ENCODE measurements at regions not wholly inside any gene's neighbourhood (a gene's known extent, or its start where the extent isn't known, plus 50 kb on each side); places are given as distances from the start of the nearest gene placed in this dataset.

GRCh38 chr2:7896940-7897487, 784.8 kb upstream of the ID2 start:
- intact Hi-C loops (cut with DNase I): no loop called here
- DNase-seq (ENCODE audit: low spot score): no peak

GRCh38 chr2:7899241-7899640, 782.6 kb upstream of the ID2 start:
- DNase-seq (ENCODE audit: low spot score): no peak
- intact Hi-C loops (cut with DNase I): no loop called here

GRCh38 chr2:7899923-7900322, 781.9 kb upstream of the ID2 start:
- no peak for DNase-seq (ENCODE audit: low spot score)
- intact Hi-C loops (cut with DNase I): no loop called here

- no peak for DNase-seq (ENCODE audit: low spot score)
- intact Hi-C loops (cut with DNase I): no loop called here
These were observed 781.3 kb upstream of the ID2 start for GRCh38 chr2:7900593-7900992.

GRCh38 chr2:7902251-7902765, 779.5 kb upstream of the ID2 start:
- no peak for DNase-seq (ENCODE audit: low spot score)
- intact Hi-C loops (cut with DNase I): no loop called here

GRCh38 chr2:7904319-7904718, 777.5 kb upstream of the ID2 start:
- DNase-seq (ENCODE audit: low spot score): no peak
- intact Hi-C loops (cut with DNase I): no loop called here

GRCh38 chr2:7905756-7906155, 776.1 kb upstream of the ID2 start:
- DNase-seq (ENCODE audit: low spot score): no peak
- intact Hi-C loops (cut with DNase I): no loop called here

- no peak for DNase-seq (ENCODE audit: low spot score)
- intact Hi-C loops (cut with DNase I): no loop called here
These were observed 775.4 kb upstream of the ID2 start for GRCh38 chr2:7906431-7906830.

- DNase-seq (ENCODE audit: low spot score): no peak
- intact Hi-C loops (cut with DNase I): no loop called here
These were observed 774.8 kb upstream of the ID2 start for GRCh38 chr2:7907041-7907440.

GRCh38 chr2:7910752-7911151, 771.1 kb upstream of the ID2 start:
- no peak for DNase-seq (ENCODE audit: low spot score)
- intact Hi-C loops (cut with DNase I): no loop called here

GRCh38 chr2:7911196-7911595, 770.7 kb upstream of the ID2 start:
- intact Hi-C loops (cut with DNase I): no loop called here

GRCh38 chr2:7913974-7914373, 767.9 kb upstream of the ID2 start:
- intact Hi-C loops (cut with DNase I): no loop called here
- no peak for DNase-seq (ENCODE audit: low spot score)

More at GRCh38 chr2:7911196-7911595, 770.7 kb upstream of the ID2 start:
- no peak for DNase-seq (ENCODE audit: low spot score)

- intact Hi-C loops (cut with DNase I): no loop called here
- DNase-seq (ENCODE audit: low spot score): no peak
These were observed 766.4 kb upstream of the ID2 start for GRCh38 chr2:7915302-7916091.

- intact Hi-C loops (cut with DNase I): no loop called here
- no peak for DNase-seq (ENCODE audit: low spot score)
These were observed 765.2 kb upstream of the ID2 start for GRCh38 chr2:7916670-7917069.

GRCh38 chr2:7919510-7919909, 762.3 kb upstream of the ID2 start:
- intact Hi-C loops (cut with DNase I): no loop called here
- DNase-seq (ENCODE audit: low spot score): no peak

- intact Hi-C loops (cut with DNase I): no loop called here
- DNase-seq (ENCODE audit: low spot score): no peak
These were observed 757.7 kb upstream of the ID2 start for GRCh38 chr2:7924023-7924762.

GRCh38 chr2:7925506-7925905, 756.4 kb upstream of the ID2 start:
- intact Hi-C loops (cut with DNase I): no loop called here
- DNase-seq (ENCODE audit: low spot score): no peak

GRCh38 chr2:7927691-7928090, 754.2 kb upstream of the ID2 start:
- no peak for DNase-seq (ENCODE audit: low spot score)
- intact Hi-C loops (cut with DNase I): no loop called here

- intact Hi-C loops (cut with DNase I): no loop called here
- no peak for DNase-seq (ENCODE audit: low spot score)
These were observed 752.6 kb upstream of the ID2 start for GRCh38 chr2:7929281-7929680.

- DNase-seq (ENCODE audit: low spot score): no peak
- intact Hi-C loops (cut with DNase I): no loop called here
These were observed 750.8 kb upstream of the ID2 start for GRCh38 chr2:7930800-7931635.
